CD14-positive monocyte (primary cell): ENCODE measurements at regions not wholly inside any gene's neighbourhood (a gene's known extent, or its start where the extent isn't known, plus 50 kb on each side); places are given as distances from the start of the nearest gene placed in this dataset.

Experiments used
- DNase-seq, 3 donors: peaks; one replicate each; pipeline ENCODE4 v3.0.0-alpha.2; 2011 to 2022
- H2AFZ ChIP-seq: 2 replicates; pipeline ENCODE4 v1.6.0; 2012; ENCODE audit warnings: mild to moderate bottlenecking, low read depth, low read length, inconsistent platforms; ENCODE audit not compliant: insufficient read depth, poor library complexity, severe bottlenecking
- H3K27ac ChIP-seq, 2 donors: 1 replicate in 1 of 2; 2 replicates in 1 of 2; pipeline ENCODE4 v1.5.1; 2012 to 2013; ENCODE audit warnings: low read length in 2 of 2, control low read depth in 1 of 2, inconsistent platforms in 1 of 2, low read depth in 1 of 2, mild to moderate bottlenecking in 1 of 2
- H3K27me3 ChIP-seq, 2 donors: one replicate each; pipeline versions ENCODE4 v1.6.0 to v1.6.1; 2011 to 2013; ENCODE audit warnings: low read length in 2 of 2; ENCODE audit not compliant: control insufficient read depth in 2 of 2, insufficient read depth in 2 of 2
- H3K36me3 ChIP-seq, 2 donors: replicated peaks in 1 of 2; 1 replicate in 1 of 2; 2 replicates in 1 of 2; pipeline versions ENCODE4 v1.5.1 to v1.6.1; 2012 to 2013; ENCODE audit warnings: low read length in 2 of 2, control low read depth in 1 of 2, inconsistent platforms in 1 of 2, mild to moderate bottlenecking in 1 of 2; ENCODE audit not compliant: insufficient read depth in 2 of 2, control insufficient read depth in 1 of 2
- H3K4me1 ChIP-seq, 2 donors: 1 replicate in 1 of 2; 2 replicates in 1 of 2; pipeline versions ENCODE4 v1.5.1 to v1.6.1; 2012 to 2013; ENCODE audit warnings: low read length in 2 of 2, control low read depth in 1 of 2, inconsistent platforms in 1 of 2, mild to moderate bottlenecking in 1 of 2, moderate library complexity in 1 of 2; ENCODE audit not compliant: insufficient read depth in 2 of 2, control insufficient read depth in 1 of 2
- H3K4me2 ChIP-seq: replicated peaks from 2 replicates; pipeline ENCODE3; 2012; ENCODE audit warnings: low read length, moderate library complexity, mild to moderate bottlenecking; ENCODE audit not compliant: poor library complexity, severe bottlenecking; ENCODE audit errors: extremely low read depth
- H3K4me3 ChIP-seq, 3 experiments: fragments of 200-600 bp in 1 of 3; sonication (generic) in 1 of 3; replicated peaks in 1 of 3; 1 replicate in 2 of 3; 2 replicates in 1 of 3; pipeline ENCODE4 v1.5.1; 2011 to 2013; ENCODE audit warnings: low read length in 3 of 3, mild to moderate bottlenecking in 3 of 3, control low read depth in 2 of 3, low read depth in 2 of 3, inconsistent platforms in 1 of 3, moderate library complexity in 1 of 3
- H3K79me2 ChIP-seq: 2 replicates; pipeline ENCODE4 v1.6.0; 2012; ENCODE audit warnings: mild to moderate bottlenecking, control low read depth, inconsistent platforms, low read length, moderate library complexity; ENCODE audit not compliant: insufficient read depth
- H3K9ac ChIP-seq: 2 replicates; pipeline ENCODE4 v1.6.0; 2017; ENCODE audit warnings: low read length, mild to moderate bottlenecking; ENCODE audit not compliant: insufficient read depth, poor library complexity, severe bottlenecking
- H3K9me3 ChIP-seq, 2 donors: replicated peaks in 1 of 2; 1 replicate in 1 of 2; 2 replicates in 1 of 2; pipeline versions ENCODE4 v1.5.1 to v1.6.1; 2012 to 2013; ENCODE audit warnings: low read length in 2 of 2, control low read depth in 1 of 2; ENCODE audit not compliant: control insufficient read depth in 1 of 2, insufficient read depth in 1 of 2
- H4K20me1 ChIP-seq: 2 replicates; pipeline ENCODE4 v1.6.0; 2012; ENCODE audit warnings: mild to moderate bottlenecking, low read length, control low read depth, moderate library complexity; ENCODE audit not compliant: insufficient read depth
- H3K27ac Mint-ChIP-seq, 7 donors: one replicate each; pipeline ENCODE4 v1.8.0; 2020; ENCODE audit warnings: mild to moderate bottlenecking in 7 of 7, mixed read lengths in 7 of 7, moderate library complexity in 6 of 7, inconsistent platforms in 2 of 7
- H3K27me3 Mint-ChIP-seq, 3 donors: one replicate each; pipeline ENCODE4 v1.8.0; 2021 to 2022; ENCODE audit warnings: low read depth in 3 of 3, mild to moderate bottlenecking in 3 of 3, mixed read lengths in 3 of 3, moderate library complexity in 3 of 3, inconsistent platforms in 1 of 3
- H3K36me3 Mint-ChIP-seq, 2 donors: one replicate each; pipeline ENCODE4 v1.8.0; 2020; ENCODE audit warnings: mixed read lengths in 2 of 2, inconsistent platforms in 1 of 2, mild to moderate bottlenecking in 1 of 2
- H3K4me1 Mint-ChIP-seq: one replicate; pipeline ENCODE4 v1.8.0; 2020; ENCODE audit warnings: mild to moderate bottlenecking, mixed read lengths
- H3K4me3 Mint-ChIP-seq, 2 donors: one replicate each; pipeline ENCODE4 v1.8.0; 2020; ENCODE audit warnings: mild to moderate bottlenecking in 2 of 2, mixed read lengths in 2 of 2, moderate library complexity in 1 of 2
- H3K9me3 Mint-ChIP-seq, 7 donors: one replicate each; pipeline ENCODE4 v1.8.0; 2020 to 2022; ENCODE audit warnings: mixed read lengths in 7 of 7, mild to moderate bottlenecking in 6 of 7, moderate library complexity in 6 of 7, inconsistent platforms in 2 of 7
- CTCF ChIP-seq: fragments of 200-600 bp; IDR thresholded peaks from one replicate; pipeline ENCODE4 v1.8.0; 2022; ENCODE audit warnings: antibody characterized with exemption, mild to moderate bottlenecking
- WGBS: methylation state at CpG from one replicate; pipeline ENCODE4 v1.1.5; 2013; ENCODE audit warnings: missing lambda C conversion rate; ENCODE audit not compliant: insufficient coverage; 5-methylcytosine and 5-hydroxymethylcytosine counted together
- intact Hi-C, 2 donors: fragments of 100-400 bp; cut with micrococcal nuclease; formaldehyde crosslinking; loops; one replicate each; pipeline versions ENCODE4 v1.15.0 to v1.15.1; 2023

DNA sequence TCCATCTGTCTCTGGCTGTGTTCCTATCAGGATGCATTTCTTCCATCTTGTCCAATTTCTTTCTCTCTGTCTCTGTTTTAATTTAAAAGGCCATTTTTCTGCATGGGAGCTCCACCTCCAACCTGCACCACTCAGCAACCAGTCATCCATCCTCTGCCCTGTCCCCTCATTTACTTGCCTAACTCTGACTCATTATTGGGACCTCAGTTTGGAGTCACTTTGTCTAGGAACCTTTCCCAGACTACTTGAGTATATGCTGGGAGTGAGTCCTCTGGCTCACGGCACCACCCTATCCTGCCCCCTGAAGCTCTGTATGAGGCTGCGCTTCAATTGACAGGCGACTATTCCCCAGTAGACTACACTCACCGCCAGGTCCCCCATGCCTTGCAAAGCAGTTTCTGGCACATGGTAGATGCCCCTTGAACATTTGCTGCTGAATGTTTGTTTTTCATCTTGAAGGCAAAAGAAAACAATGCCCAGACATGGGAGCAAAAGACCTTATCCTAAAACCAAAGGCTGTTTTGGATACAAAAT lies 513.3 kb upstream of the CFAP20DC start:
- no peaks in the 10 kb centered on the region for H3K27me3 ChIP-seq
- no peak overlapping the region for H3K4me2 ChIP-seq
- H3K27ac ChIP-seq, result no peak overlapping the region
- H3K9me3 ChIP-seq, result no peaks in the 10 kb centered on the region
- no peaks in the 10 kb centered on the region for H3K36me3 Mint-ChIP-seq
- H3K4me1 Mint-ChIP-seq, result peaks cover 2% of the 10 kb centered on the region
- H3K4me3 Mint-ChIP-seq, result no peak overlapping the region
- intact Hi-C loops, result no loop called here
- WGBS, result 100% methylated on average over 3 of the region's 4 CpGs
- peaks cover 0 to 5% (median 2%) of the 10 kb centered on the region in 3 donors for H3K27me3 Mint-ChIP-seq
- H3K4me1 ChIP-seq, result no peaks in the 10 kb centered on the region
- TF ChIP-seq CTCF, result no peak
- H2AFZ ChIP-seq, result no peak overlapping the region
- no peak overlapping the region for H3K9ac ChIP-seq
- no peaks in the 10 kb centered on the region for H4K20me1 ChIP-seq
- no peaks in the 10 kb centered on the region for H3K79me2 ChIP-seq
- peaks cover 0 to 6% (median 0%) of the 10 kb centered on the region in 7 donors for H3K9me3 Mint-ChIP-seq
- H3K36me3 ChIP-seq, result no peaks in the 10 kb centered on the region
- H3K27ac Mint-ChIP-seq, result no peak overlapping the region
- no peak overlapping the region for H3K4me3 ChIP-seq
- DNase-seq, result no peak

DNA sequence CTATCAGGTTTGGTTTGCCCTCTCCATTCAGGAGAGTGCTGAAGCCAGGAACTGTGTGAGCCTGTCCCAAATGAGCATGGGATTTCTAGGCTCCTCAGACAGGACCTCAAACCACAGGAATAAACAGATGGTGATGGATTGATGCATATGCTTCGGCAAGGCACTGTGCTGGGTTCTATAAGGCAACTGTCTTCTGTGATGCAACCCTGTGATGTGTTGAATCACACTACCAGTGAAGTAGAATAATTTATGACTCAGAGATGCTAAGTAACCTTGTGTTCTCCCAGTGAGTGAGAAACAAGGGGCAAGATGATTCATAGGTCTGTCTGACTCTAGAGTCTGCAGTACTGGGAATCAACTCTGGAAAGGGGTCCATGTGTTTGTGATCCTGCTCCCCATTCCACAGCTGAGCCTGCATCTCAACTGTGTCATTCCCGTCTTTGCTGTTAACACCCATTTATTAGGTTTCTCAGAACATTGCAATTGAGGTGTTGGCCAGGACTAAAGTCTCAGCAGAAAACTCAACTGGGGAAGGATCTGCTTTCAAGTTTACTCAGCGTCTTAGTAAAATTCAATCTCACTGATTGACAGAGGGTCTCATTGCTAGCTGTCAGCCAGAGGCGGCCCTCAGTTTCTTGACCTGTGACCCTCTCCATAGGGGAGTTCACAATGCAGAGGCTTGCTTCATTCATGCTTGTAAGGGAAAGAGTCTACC lies 510.1 kb upstream of the CFAP20DC start:
- Mint-ChIP-seq H3K4me1 (peaks cover 2% of the 10 kb centered on the region), H3K9me3 (peaks cover 0 to 6% (median 0%) of the 10 kb centered on the region in 7 donors), H3K27me3 (peaks cover 0 to 5% (median 0%) of the 10 kb centered on the region in 3 donors), H3K4me3 (no peak overlapping the region), H3K36me3 (no peaks in the 10 kb centered on the region), H3K27ac (peak overlapping the region in 1 of 7 donors; percentile 12)
- no peak overlapping the region for H3K9ac ChIP-seq
- no peaks in the 10 kb centered on the region for H4K20me1 ChIP-seq
- H3K27me3 ChIP-seq, result no peaks in the 10 kb centered on the region
- 60% methylated on average over 3 of the region's 4 CpGs for WGBS
- H3K4me1 ChIP-seq, result no peaks in the 10 kb centered on the region
- H3K4me3 ChIP-seq, result no peak overlapping the region
- H3K27ac ChIP-seq, result no peak overlapping the region
- no peak overlapping the region for H2AFZ ChIP-seq
- no peak overlapping the region for H3K4me2 ChIP-seq
- no peaks in the 10 kb centered on the region for H3K9me3 ChIP-seq
- DNase-seq, result peak; percentile 25 to 79 (median 35)
- no peaks in the 10 kb centered on the region for H3K36me3 ChIP-seq
- TF ChIP-seq CTCF, result no peak
- intact Hi-C loops, result no loop called here
- no peaks in the 10 kb centered on the region for H3K79me2 ChIP-seq
